PC-9 (cell line): ENCODE measurements at regions not wholly inside any gene's neighbourhood (a gene's known extent, or its start where the extent isn't known, plus 50 kb on each side); places are given as distances from the start of the nearest gene placed in this dataset.
"Not testable (repeated sequence)": the region's sequence is repeated elsewhere in the genome, so short reads cannot be mapped to it uniquely, and the experiment has no call there.

Source experiments
- BruUV-seq: library from RNA; stranded (reverse); fragments of 400-500 nt; replicated peaks from 2 replicates; lab custom pipeline; 2021; lab: Mats Ljungman, UMichigan
- CTCF ChIA-PET: fragments of 300-600 bp; sonication (Branson Sonifier 250); formaldehyde crosslinking; loops from one replicate; lab custom pipeline; 2022; ENCODE audit warnings: antibody characterized with exemption; lab: Charles Lee
- POLR2A ChIA-PET: fragments of 300-600 bp; sonication (Branson Sonifier 250); formaldehyde crosslinking; loops from one replicate; lab custom pipeline; 2022; ENCODE audit warnings: antibody characterized with exemption; ENCODE audit not compliant: unreplicated experiment; lab: Charles Lee
- DNase-seq, 2 experiments: peaks; one replicate each; pipeline versions ENCODE4 v3.0.0 to v3.0.0-alpha.2; 2015 to 2022; ENCODE audit warnings: mixed read lengths in 1 of 2
- H2AFZ ChIP-seq: fragments of 200-600 bp; sonication (generic); 2 replicates; pipeline ENCODE4 v1.8.1; 2017; ENCODE audit warnings: antibody characterized with exemption
- H3F3A ChIP-seq: fragments of 200-600 bp; sonication (generic); 2 replicates; pipeline ENCODE4 v1.8.1; 2017; ENCODE audit warnings: antibody characterized with exemption, mild to moderate bottlenecking, low read depth; ENCODE audit not compliant: insufficient read depth
- H3K27ac ChIP-seq: fragments of 200-600 bp; sonication (generic); 2 replicates; pipeline ENCODE4 v1.6.1; 2016; ENCODE audit warnings: mixed run types
- H3K27me3 ChIP-seq: fragments of 200-600 bp; sonication (generic); 2 replicates; pipeline ENCODE4 v1.6.1; 2016; ENCODE audit warnings: low read depth, mixed run types; ENCODE audit not compliant: insufficient read depth
- H3K36me3 ChIP-seq: fragments of 200-600 bp; sonication (generic); 2 replicates; pipeline ENCODE4 v1.6.1; 2016; ENCODE audit warnings: low read depth, mixed run types
- H3K4me1 ChIP-seq: fragments of 200-600 bp; sonication (generic); replicated peaks from 2 replicates; pipeline ENCODE4 v1.6.1; 2016; ENCODE audit warnings: mixed run types; ENCODE audit not compliant: insufficient read depth
- H3K4me2 ChIP-seq: fragments of 200-600 bp; sonication (generic); 2 replicates; pipeline ENCODE4 v1.6.1; 2017; ENCODE audit warnings: mixed run types
- H3K4me3 ChIP-seq: fragments of 200-600 bp; sonication (generic); 2 replicates; pipeline ENCODE4 v1.6.1; 2016; ENCODE audit warnings: mixed run types
- H3K79me2 ChIP-seq: fragments of 200-600 bp; sonication (generic); 2 replicates; pipeline ENCODE4 v1.6.1; 2017; ENCODE audit warnings: low read depth, mixed run types
- H3K9me2 ChIP-seq: fragments of 200-600 bp; sonication (generic); 2 replicates; pipeline ENCODE4 v1.8.1; 2017; ENCODE audit warnings: mild to moderate bottlenecking; ENCODE audit not compliant: insufficient read depth
- H3K9me3 ChIP-seq: fragments of 200-600 bp; sonication (generic); 2 replicates; pipeline ENCODE4 v1.8.1; 2016; ENCODE audit warnings: low read depth; ENCODE audit not compliant: insufficient read depth
- H4K20me1 ChIP-seq: fragments of 200-600 bp; sonication (generic); 2 replicates; pipeline ENCODE4 v1.8.1; 2017; ENCODE audit not compliant: insufficient read depth
- EZH2 ChIP-seq: fragments of 200-600 bp; sonication (generic); IDR thresholded peaks from 2 replicates; pipeline ENCODE4 v1.8.0; 2017; ENCODE audit warnings: antibody characterized with exemption, low read depth
- intact Hi-C: fragments of 100-400 bp; cut with micrococcal nuclease; formaldehyde crosslinking; loops from one replicate; pipeline ENCODE4 v1.10.0; 2022; ENCODE audit not compliant: unreplicated experiment
- TF ChIP-seq, protein P1 (sequence below): fragments of 200-600 bp; sonication (generic); conservative IDR thresholded peaks from 2 replicates; pipeline ENCODE4 v1.6.1; 2017; ENCODE audit warnings: mixed run types, antibody characterized with exemption, mild to moderate bottlenecking, moderate library complexity

DNA sequence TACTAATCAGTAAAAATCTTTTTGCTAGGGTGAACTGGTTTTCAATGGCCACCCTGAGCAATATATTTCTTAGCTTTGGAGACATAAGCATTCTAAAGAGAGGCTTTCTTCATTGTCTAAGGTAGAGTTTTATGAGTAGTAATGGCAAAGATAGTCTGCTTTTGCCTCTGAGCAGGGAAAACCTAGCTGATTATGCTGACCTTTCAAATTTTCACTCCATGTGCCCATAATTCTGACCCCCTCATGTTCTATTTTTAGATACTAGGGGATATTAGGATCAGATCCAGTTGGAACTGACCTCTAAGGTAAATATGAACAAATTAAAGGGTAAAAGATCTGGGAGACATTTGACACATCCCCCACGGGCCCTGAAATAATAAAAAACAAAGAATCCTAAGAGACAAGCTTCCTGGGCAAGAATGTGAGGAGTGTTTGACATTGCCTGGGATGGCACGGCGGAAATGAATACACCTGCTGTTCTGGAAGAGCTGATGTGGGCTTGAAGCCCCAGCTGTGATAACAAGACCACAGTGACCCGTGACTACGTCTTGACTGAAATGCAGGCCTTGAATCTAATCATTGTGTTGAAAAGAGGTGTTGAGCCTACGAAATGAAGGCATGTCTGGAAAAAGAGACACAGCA, 392.1 kb upstream of the FRG1 start:
- Histone ChIP-seq H2AFZ (no peak overlapping the region), H3K27me3 (no peaks in the 10 kb centered on the region), H4K20me1 (no peaks in the 10 kb centered on the region), H3K79me2 (no peaks in the 10 kb centered on the region), H3K9me3 (no peaks in the 10 kb centered on the region), H3K4me2 (no peak overlapping the region), H3K36me3 (no peaks in the 10 kb centered on the region), H3K4me1 (no peaks in the 10 kb centered on the region), H3F3A (no peaks in the 10 kb centered on the region), H3K27ac (no peak overlapping the region), H3K9me2 (no peaks in the 10 kb centered on the region), H3K4me3 (no peak overlapping the region)
- ChIA-PET POLR2A (no interaction called here), CTCF (no interaction called here)
- TF ChIP-seq EZH2, result no peak
- TF ChIP-seq, protein P1, sequence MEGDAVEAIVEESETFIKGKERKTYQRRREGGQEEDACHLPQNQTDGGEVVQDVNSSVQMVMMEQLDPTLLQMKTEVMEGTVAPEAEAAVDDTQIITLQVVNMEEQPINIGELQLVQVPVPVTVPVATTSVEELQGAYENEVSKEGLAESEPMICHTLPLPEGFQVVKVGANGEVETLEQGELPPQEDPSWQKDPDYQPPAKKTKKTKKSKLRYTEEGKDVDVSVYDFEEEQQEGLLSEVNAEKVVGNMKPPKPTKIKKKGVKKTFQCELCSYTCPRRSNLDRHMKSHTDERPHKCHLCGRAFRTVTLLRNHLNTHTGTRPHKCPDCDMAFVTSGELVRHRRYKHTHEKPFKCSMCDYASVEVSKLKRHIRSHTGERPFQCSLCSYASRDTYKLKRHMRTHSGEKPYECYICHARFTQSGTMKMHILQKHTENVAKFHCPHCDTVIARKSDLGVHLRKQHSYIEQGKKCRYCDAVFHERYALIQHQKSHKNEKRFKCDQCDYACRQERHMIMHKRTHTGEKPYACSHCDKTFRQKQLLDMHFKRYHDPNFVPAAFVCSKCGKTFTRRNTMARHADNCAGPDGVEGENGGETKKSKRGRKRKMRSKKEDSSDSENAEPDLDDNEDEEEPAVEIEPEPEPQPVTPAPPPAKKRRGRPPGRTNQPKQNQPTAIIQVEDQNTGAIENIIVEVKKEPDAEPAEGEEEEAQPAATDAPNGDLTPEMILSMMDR, result no peak
- no peak for DNase-seq
- intact Hi-C loops, result no loop called here
- no TSS peak for BruUV-seq

DNA sequence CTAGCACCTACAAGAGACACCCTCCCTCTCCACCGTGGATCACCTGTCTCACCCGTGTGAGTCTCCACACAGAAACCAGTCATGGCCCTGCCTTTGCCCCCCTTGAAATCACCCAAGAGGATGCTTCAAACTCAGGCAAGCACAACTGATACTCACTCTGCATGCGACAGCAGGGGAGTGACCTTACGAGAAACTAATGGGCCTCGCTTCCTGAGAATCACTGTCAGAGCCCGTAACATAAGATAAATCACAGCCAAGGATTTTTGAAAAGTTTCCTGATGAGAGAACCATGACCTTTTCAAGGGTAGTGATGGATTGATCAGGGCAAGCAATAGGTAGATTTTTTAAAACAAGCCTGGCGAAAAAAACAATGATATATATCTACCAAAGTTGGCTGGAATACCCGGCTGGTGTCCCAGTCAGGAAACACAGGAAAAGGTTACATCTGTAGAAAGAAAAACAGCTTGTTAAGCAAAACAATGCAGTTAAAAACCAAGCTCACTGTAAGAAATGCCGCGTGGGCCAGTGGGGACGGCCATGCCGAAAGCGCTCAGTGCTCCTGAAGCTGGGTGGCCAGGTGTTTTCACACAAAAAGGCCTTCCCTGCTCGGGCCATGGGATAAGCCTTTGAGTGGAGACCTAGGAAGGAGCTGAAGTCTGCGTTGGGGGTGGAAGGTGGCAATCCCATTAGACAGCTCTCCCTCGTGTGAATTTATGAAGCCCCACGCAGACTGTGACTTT, 388.6 kb upstream of the FRG1 start:
- H3K4me3 ChIP-seq, H3K9me3 ChIP-seq, BruUV-seq, H3K4me1 ChIP-seq, POLR2A ChIA-PET, DNase-seq, intact Hi-C loops, H3K4me2 ChIP-seq, H3K9me2 ChIP-seq, H4K20me1 ChIP-seq, H2AFZ ChIP-seq, H3K27me3 ChIP-seq, H3K79me2 ChIP-seq, H3K36me3 ChIP-seq, H3F3A ChIP-seq, H3K27ac ChIP-seq, CTCF ChIA-PET: not testable (repeated sequence)

DNA sequence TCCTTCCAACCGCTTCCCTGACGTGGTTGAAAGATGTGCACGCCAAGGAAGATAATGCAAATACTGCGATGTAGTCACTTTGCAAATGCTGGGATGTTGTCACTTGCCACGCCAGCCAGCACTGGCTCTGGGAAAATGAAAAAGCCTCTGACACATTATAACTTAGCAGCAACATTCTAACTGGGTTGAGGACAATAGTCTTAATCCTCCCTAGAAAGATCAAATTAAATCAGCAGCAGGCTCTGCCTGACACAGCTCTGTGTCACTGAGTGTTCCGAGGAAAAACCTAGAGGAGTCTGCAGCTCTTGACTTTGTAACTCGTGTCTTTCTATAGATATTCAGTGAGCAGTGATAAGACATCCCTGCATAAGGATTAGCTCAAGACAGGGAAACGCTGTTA, 380.1 kb upstream of the FRG1 start:
- H3K36me3 ChIP-seq, H3K4me3 ChIP-seq, H3K4me2 ChIP-seq, DNase-seq, H2AFZ ChIP-seq, H3K9me2 ChIP-seq, BruUV-seq, H3K27ac ChIP-seq, H3K79me2 ChIP-seq, CTCF ChIA-PET, H3K27me3 ChIP-seq, H3K9me3 ChIP-seq, H3K4me1 ChIP-seq, POLR2A ChIA-PET, H4K20me1 ChIP-seq, H3F3A ChIP-seq, intact Hi-C loops: not testable (repeated sequence)

DNA sequence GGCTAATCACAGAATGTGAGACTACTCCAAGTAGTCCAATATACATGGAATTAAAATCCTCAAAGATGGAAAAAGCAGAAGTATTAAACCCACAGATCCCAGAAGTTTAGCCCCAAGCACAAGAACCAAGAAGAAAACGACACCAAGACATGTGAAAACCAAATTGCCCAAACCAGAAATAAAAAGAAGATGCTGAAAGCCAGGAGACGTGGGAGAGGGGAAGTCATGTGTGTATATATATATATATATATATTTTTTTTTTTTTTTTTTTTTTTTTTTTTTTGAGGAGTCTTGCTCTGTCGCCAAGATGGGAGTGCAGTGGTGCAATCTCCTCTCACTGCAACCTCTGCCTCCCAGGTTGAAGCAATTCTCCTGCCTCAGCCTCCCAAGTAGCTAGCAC, 376.9 kb upstream of the FRG1 start:
- H4K20me1 ChIP-seq, H3K9me3 ChIP-seq, CTCF ChIA-PET, H3K4me3 ChIP-seq, H3K4me2 ChIP-seq, H3K4me1 ChIP-seq, H3K27ac ChIP-seq, BruUV-seq, POLR2A ChIA-PET, H2AFZ ChIP-seq, H3K27me3 ChIP-seq, H3F3A ChIP-seq, H3K79me2 ChIP-seq, DNase-seq, H3K9me2 ChIP-seq, H3K36me3 ChIP-seq, intact Hi-C loops: not testable (repeated sequence)

DNA sequence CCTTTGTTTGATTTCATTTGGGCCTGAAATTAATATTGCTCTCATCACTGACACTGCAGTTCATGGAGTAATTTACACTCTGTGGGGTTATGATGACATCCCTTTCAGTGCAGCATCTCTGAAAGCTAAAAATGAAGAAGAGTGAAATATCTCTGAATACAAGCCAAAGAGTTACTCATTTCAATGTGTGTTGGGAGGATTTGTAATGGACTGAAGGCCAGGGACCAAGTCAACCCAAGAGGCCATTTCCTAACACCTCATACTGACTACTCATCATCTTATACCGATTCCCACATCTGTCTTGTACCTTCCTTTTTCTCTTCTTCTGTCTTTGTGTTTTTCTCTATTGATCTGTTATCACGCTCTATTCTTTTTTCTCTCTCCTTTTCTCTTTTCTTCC, 374.4 kb upstream of the FRG1 start:
- BruUV-seq, H3K27ac ChIP-seq: not testable (repeated sequence)

DNA sequence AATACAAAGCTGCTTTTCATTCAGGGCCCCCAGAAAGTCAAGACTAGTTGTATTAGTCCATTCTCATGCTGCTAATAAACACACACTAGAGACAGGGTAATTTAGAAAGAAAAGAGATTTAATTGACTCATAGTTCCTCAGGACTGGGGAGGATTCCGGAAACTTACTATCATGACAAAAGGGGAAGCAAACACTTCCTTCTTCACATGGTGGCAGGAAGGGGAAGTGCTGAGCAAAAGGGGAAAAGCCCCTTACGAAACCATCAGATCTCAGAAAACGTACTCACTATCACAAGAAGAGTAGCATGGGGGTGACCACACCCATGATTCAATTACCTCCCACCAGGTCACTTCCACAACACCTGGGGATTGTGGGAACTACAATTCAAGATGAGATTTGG, 373.8 kb upstream of the FRG1 start:
- POLR2A ChIA-PET, H3F3A ChIP-seq, H3K4me1 ChIP-seq, H3K36me3 ChIP-seq, H3K27me3 ChIP-seq, H3K4me3 ChIP-seq, H3K79me2 ChIP-seq, H2AFZ ChIP-seq, H3K9me3 ChIP-seq, DNase-seq, H3K9me2 ChIP-seq, H3K27ac ChIP-seq, CTCF ChIA-PET, BruUV-seq, intact Hi-C loops, H3K4me2 ChIP-seq, H4K20me1 ChIP-seq: not testable (repeated sequence)

More for the DNA sequence above, 374.4 kb upstream of the FRG1 start:
- H4K20me1 ChIP-seq, H3K4me3 ChIP-seq, intact Hi-C loops, H3K9me3 ChIP-seq, H3K4me1 ChIP-seq, H2AFZ ChIP-seq, CTCF ChIA-PET, POLR2A ChIA-PET, H3K4me2 ChIP-seq, DNase-seq, H3K79me2 ChIP-seq, H3F3A ChIP-seq, H3K36me3 ChIP-seq, H3K9me2 ChIP-seq, H3K27me3 ChIP-seq: not testable (repeated sequence)
